Prostate gland (tissue), 2 donors: ENCODE measurements at regions not wholly inside any gene's neighbourhood (a gene's known extent, or its start where the extent isn't known, plus 50 kb on each side); places are given as distances from the start of the nearest gene placed in this dataset.

Experiments used
- DNase-seq: peaks from one replicate; pipeline ENCODE4 v3.0.0-alpha.2; 2019; ENCODE audit warnings: low spot score
- H3K27ac ChIP-seq, 2 donors: fragments of 200-600 bp; sonication (generic); 2 replicates each; pipeline ENCODE4 v1.5.1; 2017 to 2019
- H3K27me3 ChIP-seq: fragments of 200-600 bp; sonication (generic); replicated peaks from 2 replicates; pipeline ENCODE4 v1.5.1; 2019; ENCODE audit not compliant: insufficient read depth
- H3K36me3 ChIP-seq, 2 donors: fragments of 200-600 bp; sonication (generic); 1 replicate in 1 of 2; 2 replicates in 1 of 2; pipeline versions ENCODE4 v1.5.1 to v1.8.1; 2017 to 2019
- H3K4me1 ChIP-seq: fragments of 200-600 bp; sonication (generic); replicated peaks from 2 replicates; pipeline ENCODE4 v1.5.1; 2019
- H3K4me3 ChIP-seq, 2 donors: fragments of 200-600 bp; sonication (generic); 2 replicates each; pipeline ENCODE4 v1.5.1; 2017 to 2019
- H3K9me3 ChIP-seq: fragments of 200-600 bp; sonication (generic); 2 replicates; pipeline ENCODE4 v1.5.1; 2017
- CTCF ChIP-seq, 4 experiments: fragments of 200-600 bp in 2 of 4; fragments of 450-650 bp in 2 of 4; sonication (generic) in 2 of 4; IDR thresholded peaks; 1 replicate in 3 of 4; 2 replicates in 1 of 4; pipeline ENCODE4 v1.5.1; 2016 to 2019; ENCODE audit warnings: antibody characterized with exemption in 4 of 4, mild to moderate bottlenecking in 2 of 4, moderate library complexity in 2 of 4
- POLR2A ChIP-seq: fragments of 450-650 bp; IDR thresholded peaks from one replicate; pipeline ENCODE4 v1.6.1; 2016; ENCODE audit warnings: antibody characterized with exemption, mild to moderate bottlenecking
- POLR2AphosphoS5 ChIP-seq: sonication (generic); formaldehyde crosslinking; IDR thresholded peaks from one replicate; pipeline ENCODE4 v1.6.1; 2017; ENCODE audit warnings: antibody characterized with exemption
- WGBS: methylation state at CpG from one replicate; pipeline ENCODE4 v1.1.5; 2018; 5-methylcytosine and 5-hydroxymethylcytosine counted together
- intact Hi-C: fragments of 100-400 bp; cut with DNase I; formaldehyde crosslinking; loops from one replicate; pipeline ENCODE4 v1.14.2; 2022

- no peak overlapping the region for H3K4me3 ChIP-seq
- intact Hi-C loops: no loop called here
- DNase-seq: no peak
- H3K27ac ChIP-seq: no peak overlapping the region
- H3K4me1 ChIP-seq: no peaks in the 10 kb centered on the region
- no peaks in the 10 kb centered on the region for H3K27me3 ChIP-seq
- no peaks in the 10 kb centered on the region for H3K9me3 ChIP-seq
- no peaks in the 10 kb centered on the region for H3K36me3 ChIP-seq
- WGBS: 36% methylated on average over 4 of the region's 4 CpGs
- no peak for TF ChIP-seq POLR2AphosphoS5
- no peak for TF ChIP-seq POLR2A
- TF ChIP-seq CTCF (IDR thresholded peaks at IDR 0.05): no peak
Observed at GRCh38 chr7:24422441-24423010, 138.5 kb downstream of the NPY start.

DNA sequence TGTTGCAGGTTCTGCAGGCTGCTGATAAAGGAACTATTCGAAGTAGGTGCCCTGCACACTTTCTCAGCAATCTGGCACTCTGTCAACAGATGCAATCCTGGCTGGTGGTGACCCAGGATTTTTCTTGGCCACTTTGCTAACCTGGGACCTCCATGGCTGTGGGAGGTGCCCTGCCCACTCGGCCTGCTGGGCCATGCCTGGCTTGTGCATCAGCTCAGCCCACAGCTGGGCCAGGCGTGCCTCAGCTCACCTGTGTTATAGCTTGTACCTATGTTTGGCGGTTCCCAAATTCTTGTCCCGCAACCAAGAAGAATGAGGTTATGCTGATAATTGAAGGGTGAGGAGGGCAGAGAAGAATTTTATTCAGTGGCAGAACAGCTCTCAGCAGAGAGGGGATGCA, 141.7 kb downstream of the NPY start:
- no peak for DNase-seq
- TF ChIP-seq POLR2A (no peak), POLR2AphosphoS5 (no peak), CTCF (IDR thresholded peaks at IDR 0.05) (no peak)
- Histone ChIP-seq H3K36me3 (no peaks in the 10 kb centered on the region), H3K27me3 (no peaks in the 10 kb centered on the region), H3K4me1 (no peaks in the 10 kb centered on the region), H3K27ac (no peak overlapping the region), H3K9me3 (no peaks in the 10 kb centered on the region), H3K4me3 (no peak overlapping the region)
- 84% methylated on average over 5 of the region's 5 CpGs for whole genome bisulfite sequencing
- intact Hi-C loops: no loop called here

DNA sequence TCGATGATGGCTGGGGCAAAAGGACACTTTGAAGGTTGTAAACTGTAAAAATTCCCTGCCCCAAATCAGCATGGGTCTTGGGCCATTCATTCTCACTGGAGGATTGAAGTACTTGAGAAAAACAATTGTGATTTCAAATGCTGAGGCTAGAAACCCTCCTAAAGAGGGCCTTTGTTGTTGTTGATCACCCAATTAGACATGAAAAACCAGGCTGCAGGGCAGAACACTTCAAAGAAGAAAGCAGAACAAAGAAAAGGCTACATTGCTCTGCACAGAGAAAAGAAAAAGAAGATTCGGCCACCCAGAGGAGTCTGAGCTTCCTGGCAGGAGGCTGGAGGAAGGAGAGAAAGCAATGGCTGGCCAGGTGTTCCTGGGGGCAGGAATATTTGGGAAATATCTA, 143.1 kb downstream of the NPY start:
- H3K4me1 ChIP-seq: no peaks in the 10 kb centered on the region
- H3K27ac ChIP-seq: no peak overlapping the region
- 37% methylated on average over 2 of the region's 2 CpGs for whole genome bisulfite sequencing
- H3K4me3 ChIP-seq: no peak overlapping the region
- H3K27me3 ChIP-seq: no peaks in the 10 kb centered on the region
- intact Hi-C loops: no loop called here
- H3K9me3 ChIP-seq: no peaks in the 10 kb centered on the region
- TF ChIP-seq POLR2AphosphoS5: no peak
- H3K36me3 ChIP-seq: no peaks in the 10 kb centered on the region
- no peak for DNase-seq

DNA sequence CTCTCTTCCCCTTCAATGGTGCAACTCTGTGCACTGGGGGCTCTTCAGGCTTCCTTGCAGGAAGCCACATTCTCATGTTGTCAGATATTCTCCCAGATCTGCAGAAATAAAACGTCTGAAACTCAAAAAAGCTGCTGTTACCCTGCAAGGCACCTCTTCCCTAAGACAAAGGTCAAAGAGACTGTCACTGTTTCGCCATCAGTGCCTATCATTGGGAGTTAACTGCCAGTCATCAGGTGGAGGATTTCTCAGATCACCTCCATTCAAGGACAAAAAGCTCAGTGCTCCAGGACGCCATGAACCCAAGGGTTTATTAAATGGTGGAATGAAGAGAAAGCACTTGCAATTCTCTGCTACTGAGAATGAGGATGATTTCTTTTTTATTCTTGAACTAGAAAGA, 144.6 kb upstream of the PALS2 start:
- no peaks in the 10 kb centered on the region for H3K4me1 ChIP-seq
- H3K27me3 ChIP-seq: no peaks in the 10 kb centered on the region
- no peak for DNase-seq
- no peak overlapping the region for H3K4me3 ChIP-seq
- intact Hi-C loops: no loop called here
- TF ChIP-seq POLR2AphosphoS5: no peak
- no peak for TF ChIP-seq CTCF (IDR thresholded peaks at IDR 0.05)
- no peak for TF ChIP-seq POLR2A
- H3K36me3 ChIP-seq: no peaks in the 10 kb centered on the region
- WGBS: 51% methylated on average over 3 of the region's 3 CpGs
- no peak overlapping the region for H3K27ac ChIP-seq
- no peaks in the 10 kb centered on the region for H3K9me3 ChIP-seq

DNA sequence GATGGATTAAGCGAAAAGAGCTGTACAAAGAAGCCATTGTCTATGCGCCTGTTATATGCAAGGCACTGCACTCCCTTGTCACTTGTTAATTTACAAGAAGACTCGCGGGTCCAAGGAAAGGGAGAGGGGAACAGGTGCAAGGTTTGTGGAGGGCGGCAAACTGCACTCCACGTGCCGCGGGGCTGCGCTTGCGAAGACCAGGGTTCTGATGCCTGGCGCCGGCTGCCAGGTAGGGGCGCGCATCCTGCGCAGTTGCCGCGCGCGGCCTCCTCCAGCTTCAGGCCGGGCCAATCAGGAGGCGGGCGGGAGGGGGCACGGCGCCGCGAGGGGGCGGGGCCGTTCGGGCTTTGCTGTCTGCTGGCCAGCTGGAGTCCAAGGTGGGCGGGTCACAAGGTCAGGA, 140.6 kb upstream of the PALS2 start:
- H3K9me3 ChIP-seq: no peaks in the 10 kb centered on the region
- H3K4me3 ChIP-seq: no peak overlapping the region
- H3K4me1 ChIP-seq: no peaks in the 10 kb centered on the region
- TF ChIP-seq CTCF (IDR thresholded peaks at IDR 0.05) (no peak), POLR2AphosphoS5 (no peak), POLR2A (no peak)
- no peak overlapping the region for H3K27ac ChIP-seq
- WGBS: 91% methylated on average over 30 of the region's 30 CpGs
- no peaks in the 10 kb centered on the region for H3K27me3 ChIP-seq
- no peak for DNase-seq
- intact Hi-C loops: no loop called here
- H3K36me3 ChIP-seq: no peaks in the 10 kb centered on the region
